ENCODE measurements at regions not wholly inside any gene's neighbourhood (a gene's known extent, or its start where the extent isn't known, plus 50 kb on each side); places are given as distances from the start of the nearest gene placed in this dataset.
"Not testable (repeated sequence)": the region's sequence is repeated elsewhere in the genome, so short reads cannot be mapped to it uniquely, and the experiment has no call there.

- no peak for DNase-seq
Measured at GRCh38 chr3:23710555-23710954, 95.2 kb upstream of the UBE2E1 start.

- DNase-seq = no peak
Measured at GRCh38 chr3:23711916-23712494, 93.8 kb upstream of the UBE2E1 start.

GRCh38 chr3:23712656-23713559 is 92.8 kb upstream of the UBE2E1 start:
- peak; percentile 67 for DNase-seq

- DNase-seq = peak; percentile 20
Measured at GRCh38 chr3:23713641-23714040, 92.1 kb upstream of the UBE2E1 start.

- DNase-seq = no peak
Measured at GRCh38 chr3:23720059-23720458, 85.7 kb upstream of the UBE2E1 start.

- DNase-seq = no peak
Measured at GRCh38 chr3:23720885-23721284, 84.9 kb upstream of the UBE2E1 start.

GRCh38 chr3:23723141-23723540 is 82.6 kb upstream of the UBE2E1 start:
- no peak for DNase-seq

- DNase-seq = no peak
Measured at GRCh38 chr3:23723930-23724329, 81.8 kb upstream of the UBE2E1 start.

- DNase-seq = no peak
Measured at GRCh38 chr3:23726811-23727548, 78.8 kb upstream of the UBE2E1 start.

GRCh38 chr3:23728601-23729117 is 77.1 kb upstream of the UBE2E1 start:
- no peak for DNase-seq

- not testable (repeated sequence) for DNase-seq
Measured at GRCh38 chr3:23729362-23729761, 76.4 kb upstream of the UBE2E1 start.

GRCh38 chr3:23734481-23734880 is 71.3 kb upstream of the UBE2E1 start:
- no peak for DNase-seq

- no peak for DNase-seq
Measured at GRCh38 chr3:23735062-23735461, 70.7 kb upstream of the UBE2E1 start.

GRCh38 chr3:23735535-23736326 is 70.0 kb upstream of the UBE2E1 start:
- DNase-seq = no peak

- no peak for DNase-seq
Measured at GRCh38 chr3:23738944-23739343, 66.8 kb upstream of the UBE2E1 start.

GRCh38 chr3:23739536-23739935 is 66.2 kb upstream of the UBE2E1 start:
- no peak for DNase-seq

- DNase-seq = no peak
Measured at GRCh38 chr3:23740517-23740965, 65.2 kb upstream of the UBE2E1 start.

GRCh38 chr3:23741036-23741706 is 64.6 kb upstream of the UBE2E1 start:
- DNase-seq = no peak

- no peak for DNase-seq
Measured at GRCh38 chr3:23743141-23743784, 62.5 kb upstream of the UBE2E1 start.

- DNase-seq = no peak
Measured at GRCh38 chr3:23746441-23746840, 59.3 kb upstream of the UBE2E1 start.

GRCh38 chr3:23747841-23748240 is 57.9 kb upstream of the UBE2E1 start:
- DNase-seq = no peak

Data from T1000 (cell line).